Liver (tissue), 3 donors: ENCODE measurements at regions not wholly inside any gene's neighbourhood (a gene's known extent, or its start where the extent isn't known, plus 50 kb on each side); places are given as distances from the start of the nearest gene placed in this dataset.

Source experiments
- GABPA ChIP-seq, 2 donors: IDR thresholded peaks in 1 of 2; conservative IDR thresholded peaks in 1 of 2; 2 replicates each; pipeline ENCODE4 v1.6.1; 2016; ENCODE audit warnings: antibody characterized with exemption in 2 of 2, mild to moderate bottlenecking in 1 of 2, moderate library complexity in 1 of 2
- TAF1 ChIP-seq: conservative IDR thresholded peaks from 2 replicates; pipeline ENCODE4 v1.6.1; 2016; ENCODE audit warnings: antibody characterized with exemption, mild to moderate bottlenecking
- YY1 ChIP-seq: IDR thresholded peaks from 2 replicates; pipeline ENCODE4 v1.6.1; 2016; ENCODE audit warnings: antibody characterized with exemption, mild to moderate bottlenecking
- TF ChIP-seq, protein P1 (sequence below): fragments of 150-350 bp; IDR thresholded peaks from 2 replicates; pipeline ENCODE4 v1.5.1; 2017; ENCODE audit warnings: improper control_type of control experiment, low read depth, low read length; ENCODE audit not compliant: missing input control
- donor health status: healthy.
- donor health status: healthy.

DNA sequence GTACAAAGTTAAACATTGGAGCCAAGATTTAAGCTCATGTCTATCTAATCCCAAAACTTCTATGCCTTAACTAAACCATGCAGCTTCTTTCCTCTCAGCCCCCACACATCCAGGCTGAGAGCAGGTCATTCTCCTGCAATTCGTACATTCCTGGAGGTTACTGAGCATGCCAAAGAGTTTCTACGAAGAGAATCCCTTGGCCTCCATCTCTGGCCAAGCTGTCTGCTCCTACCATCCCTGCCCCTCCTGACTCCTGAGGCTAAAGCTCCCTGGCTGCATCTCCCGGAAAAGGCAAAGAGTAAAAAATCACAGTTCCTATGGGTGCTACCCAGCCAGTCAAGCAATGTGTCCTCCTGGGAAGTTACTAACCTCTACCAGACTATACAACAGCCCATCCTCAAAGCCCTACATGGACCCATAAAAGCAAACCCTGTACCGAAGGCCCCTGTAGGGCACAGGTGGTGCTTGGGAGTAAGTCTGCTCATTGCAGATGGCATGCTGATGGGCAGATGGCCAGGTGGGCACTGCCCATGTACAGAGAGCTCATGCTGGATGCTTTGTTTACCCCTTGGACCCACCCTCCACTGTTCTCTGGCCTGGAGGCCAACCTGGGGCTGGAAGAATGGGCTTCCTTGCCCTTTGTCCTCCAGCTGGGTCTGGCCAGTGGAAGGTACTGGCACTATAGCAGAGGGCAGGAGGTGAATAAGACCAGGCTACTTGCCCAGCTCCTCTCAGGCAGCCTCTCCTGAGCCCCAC lies 99.5 kb downstream of the TTC32 start:
- no peak for TF ChIP-seq GABPA (IDR thresholded peaks at IDR 0.05 in 1 of 2, conservative IDR thresholded peaks at IDR 0.05 in 1 of 2)
- TF ChIP-seq, protein P1, sequence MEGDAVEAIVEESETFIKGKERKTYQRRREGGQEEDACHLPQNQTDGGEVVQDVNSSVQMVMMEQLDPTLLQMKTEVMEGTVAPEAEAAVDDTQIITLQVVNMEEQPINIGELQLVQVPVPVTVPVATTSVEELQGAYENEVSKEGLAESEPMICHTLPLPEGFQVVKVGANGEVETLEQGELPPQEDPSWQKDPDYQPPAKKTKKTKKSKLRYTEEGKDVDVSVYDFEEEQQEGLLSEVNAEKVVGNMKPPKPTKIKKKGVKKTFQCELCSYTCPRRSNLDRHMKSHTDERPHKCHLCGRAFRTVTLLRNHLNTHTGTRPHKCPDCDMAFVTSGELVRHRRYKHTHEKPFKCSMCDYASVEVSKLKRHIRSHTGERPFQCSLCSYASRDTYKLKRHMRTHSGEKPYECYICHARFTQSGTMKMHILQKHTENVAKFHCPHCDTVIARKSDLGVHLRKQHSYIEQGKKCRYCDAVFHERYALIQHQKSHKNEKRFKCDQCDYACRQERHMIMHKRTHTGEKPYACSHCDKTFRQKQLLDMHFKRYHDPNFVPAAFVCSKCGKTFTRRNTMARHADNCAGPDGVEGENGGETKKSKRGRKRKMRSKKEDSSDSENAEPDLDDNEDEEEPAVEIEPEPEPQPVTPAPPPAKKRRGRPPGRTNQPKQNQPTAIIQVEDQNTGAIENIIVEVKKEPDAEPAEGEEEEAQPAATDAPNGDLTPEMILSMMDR: no peak
- TF ChIP-seq YY1: no peak
- TF ChIP-seq TAF1: no peak
